Prostate gland (tissue), 2 donors: ENCODE measurements at regions not wholly inside any gene's neighbourhood (a gene's known extent, or its start where the extent isn't known, plus 50 kb on each side); places are given as distances from the start of the nearest gene placed in this dataset.

Experiments
- DNase-seq: peaks from one replicate; pipeline ENCODE4 v3.0.0-alpha.2; 2019; ENCODE audit warnings: low spot score
- H3K27ac ChIP-seq, 2 donors: fragments of 200-600 bp; sonication (generic); 2 replicates each; pipeline ENCODE4 v1.5.1; 2017 to 2019
- H3K27me3 ChIP-seq: fragments of 200-600 bp; sonication (generic); replicated peaks from 2 replicates; pipeline ENCODE4 v1.5.1; 2019; ENCODE audit not compliant: insufficient read depth
- H3K36me3 ChIP-seq, 2 donors: fragments of 200-600 bp; sonication (generic); 1 replicate in 1 of 2; 2 replicates in 1 of 2; pipeline versions ENCODE4 v1.5.1 to v1.8.1; 2017 to 2019
- H3K4me1 ChIP-seq: fragments of 200-600 bp; sonication (generic); replicated peaks from 2 replicates; pipeline ENCODE4 v1.5.1; 2019
- H3K4me3 ChIP-seq, 2 donors: fragments of 200-600 bp; sonication (generic); 2 replicates each; pipeline ENCODE4 v1.5.1; 2017 to 2019
- H3K9me3 ChIP-seq: fragments of 200-600 bp; sonication (generic); 2 replicates; pipeline ENCODE4 v1.5.1; 2017
- POLR2A ChIP-seq: fragments of 450-650 bp; IDR thresholded peaks from one replicate; pipeline ENCODE4 v1.6.1; 2016; ENCODE audit warnings: antibody characterized with exemption, mild to moderate bottlenecking
- POLR2AphosphoS5 ChIP-seq: sonication (generic); formaldehyde crosslinking; IDR thresholded peaks from one replicate; pipeline ENCODE4 v1.6.1; 2017; ENCODE audit warnings: antibody characterized with exemption
- WGBS: methylation state at CpG from one replicate; pipeline ENCODE4 v1.1.5; 2018; 5-methylcytosine and 5-hydroxymethylcytosine counted together
- intact Hi-C: fragments of 100-400 bp; cut with DNase I; formaldehyde crosslinking; loops from one replicate; pipeline ENCODE4 v1.14.2; 2022
- TF ChIP-seq, protein P1 (sequence below), 4 experiments: fragments of 200-600 bp in 2 of 4; fragments of 450-650 bp in 2 of 4; sonication (generic) in 2 of 4; IDR thresholded peaks; 1 replicate in 3 of 4; 2 replicates in 1 of 4; pipeline ENCODE4 v1.5.1; 2016 to 2019; ENCODE audit warnings: antibody characterized with exemption in 4 of 4, mild to moderate bottlenecking in 2 of 4, moderate library complexity in 2 of 4

DNA sequence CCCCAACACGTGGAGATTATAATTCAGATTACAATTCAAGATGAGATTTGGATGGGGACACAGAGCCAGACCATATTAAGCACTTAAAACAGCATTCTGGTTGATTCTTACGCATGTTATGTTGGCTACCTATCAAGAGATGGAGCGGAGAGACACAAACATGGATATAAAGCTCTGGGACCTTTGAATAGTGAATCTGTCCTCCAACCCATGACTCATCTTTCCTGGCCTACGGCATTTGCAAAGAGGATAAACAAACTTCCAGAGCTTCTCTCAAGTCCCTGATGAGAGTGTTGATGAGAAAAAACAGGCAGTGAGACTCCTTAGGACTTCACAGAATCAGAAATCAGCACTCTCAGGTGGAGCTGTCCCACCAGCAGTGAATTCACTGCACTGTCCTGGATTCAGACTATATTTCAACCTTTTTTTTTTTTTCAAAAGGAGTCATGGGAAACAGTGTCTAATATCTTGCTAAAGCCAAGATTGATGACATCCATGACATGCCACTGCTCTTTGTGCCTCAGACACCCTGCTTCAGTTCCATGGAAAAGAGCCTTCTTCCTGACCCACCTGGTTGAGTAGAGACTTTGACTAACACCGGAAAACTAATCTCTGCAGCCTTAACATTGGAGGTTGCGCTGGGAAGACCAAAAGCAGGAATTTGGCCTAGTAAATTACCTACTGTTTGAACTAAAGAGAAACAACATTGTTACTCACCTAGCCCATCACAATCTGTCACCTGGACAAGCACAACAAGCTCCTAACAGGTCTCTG lies 62.1 kb upstream of the NPAS2 start:
- Histone ChIP-seq H3K36me3 (no peaks in the 10 kb centered on the region), H3K9me3 (no peaks in the 10 kb centered on the region), H3K4me3 (no peak overlapping the region), H3K4me1 (no peaks in the 10 kb centered on the region), H3K27ac (peak overlapping the region in 1 of 2 donors; percentile 8), H3K27me3 (no peaks in the 10 kb centered on the region)
- 68% methylated on average over 6 of the region's 6 CpGs for WGBS
- intact Hi-C loops = no loop called here
- DNase-seq = no peak
- TF ChIP-seq, protein P1, sequence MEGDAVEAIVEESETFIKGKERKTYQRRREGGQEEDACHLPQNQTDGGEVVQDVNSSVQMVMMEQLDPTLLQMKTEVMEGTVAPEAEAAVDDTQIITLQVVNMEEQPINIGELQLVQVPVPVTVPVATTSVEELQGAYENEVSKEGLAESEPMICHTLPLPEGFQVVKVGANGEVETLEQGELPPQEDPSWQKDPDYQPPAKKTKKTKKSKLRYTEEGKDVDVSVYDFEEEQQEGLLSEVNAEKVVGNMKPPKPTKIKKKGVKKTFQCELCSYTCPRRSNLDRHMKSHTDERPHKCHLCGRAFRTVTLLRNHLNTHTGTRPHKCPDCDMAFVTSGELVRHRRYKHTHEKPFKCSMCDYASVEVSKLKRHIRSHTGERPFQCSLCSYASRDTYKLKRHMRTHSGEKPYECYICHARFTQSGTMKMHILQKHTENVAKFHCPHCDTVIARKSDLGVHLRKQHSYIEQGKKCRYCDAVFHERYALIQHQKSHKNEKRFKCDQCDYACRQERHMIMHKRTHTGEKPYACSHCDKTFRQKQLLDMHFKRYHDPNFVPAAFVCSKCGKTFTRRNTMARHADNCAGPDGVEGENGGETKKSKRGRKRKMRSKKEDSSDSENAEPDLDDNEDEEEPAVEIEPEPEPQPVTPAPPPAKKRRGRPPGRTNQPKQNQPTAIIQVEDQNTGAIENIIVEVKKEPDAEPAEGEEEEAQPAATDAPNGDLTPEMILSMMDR (IDR thresholded peaks at IDR 0.05) = no peak
- TF ChIP-seq POLR2A (no peak), POLR2AphosphoS5 (peak; percentile 57)

DNA sequence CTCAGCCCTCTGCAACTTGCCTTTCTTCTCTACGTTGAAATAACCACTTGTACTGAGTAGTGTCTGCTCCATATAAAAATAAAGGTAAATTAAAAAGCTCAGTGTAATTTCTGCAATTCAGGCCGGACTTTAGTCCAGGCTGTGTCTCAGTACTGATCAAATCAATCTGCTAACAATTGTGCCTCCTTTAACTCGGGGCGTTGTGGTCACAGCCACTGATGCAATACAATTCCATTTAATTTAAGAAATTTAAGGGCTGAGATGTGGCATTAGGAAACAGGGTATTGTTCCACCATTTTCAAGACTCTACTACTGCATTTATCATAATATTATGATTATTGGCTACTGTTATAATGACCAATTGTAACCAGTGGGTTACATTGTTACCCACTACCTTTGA lies 60.0 kb upstream of the NPAS2 start:
- no peak overlapping the region for H3K27ac ChIP-seq
- no peaks in the 10 kb centered on the region for H3K9me3 ChIP-seq
- TF ChIP-seq, protein P1 (IDR thresholded peaks at IDR 0.05) = no peak
- TF ChIP-seq POLR2AphosphoS5 = no peak
- TF ChIP-seq POLR2A = no peak
- H3K4me3 ChIP-seq = no peak overlapping the region
- intact Hi-C loops = no loop called here
- 87% methylated on average over 4 of the region's 4 CpGs for WGBS
- DNase-seq = no peak
- no peaks in the 10 kb centered on the region for H3K27me3 ChIP-seq
- H3K36me3 ChIP-seq = no peaks in the 10 kb centered on the region
- no peaks in the 10 kb centered on the region for H3K4me1 ChIP-seq

DNA sequence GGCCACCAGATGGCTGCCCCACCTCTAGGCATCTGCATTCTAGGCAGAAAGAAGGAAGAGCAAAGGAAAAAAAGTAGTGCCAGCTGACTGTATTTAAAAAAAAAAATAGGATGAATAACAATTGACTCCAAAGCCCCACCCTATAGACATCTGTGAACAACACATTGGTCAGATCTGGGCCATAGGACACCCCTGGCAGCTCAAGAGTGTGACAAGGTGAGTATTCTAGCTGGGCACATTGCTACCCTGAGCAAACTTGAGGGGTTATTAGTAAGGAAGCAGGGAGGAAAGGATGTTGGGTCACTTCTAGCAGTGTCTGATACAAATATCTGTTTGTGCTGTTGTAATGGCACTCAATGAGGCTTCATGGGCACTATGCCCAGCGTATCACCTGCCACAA lies 58.6 kb upstream of the NPAS2 start:
- Histone ChIP-seq H3K4me3 (no peak overlapping the region), H3K9me3 (no peaks in the 10 kb centered on the region), H3K36me3 (no peaks in the 10 kb centered on the region), H3K27ac (no peak overlapping the region), H3K4me1 (no peaks in the 10 kb centered on the region), H3K27me3 (no peaks in the 10 kb centered on the region)
- 95% methylated on average over 1 of the region's 1 CpG for WGBS
- DNase-seq = no peak
- TF ChIP-seq POLR2A = no peak
- TF ChIP-seq, protein P1 (IDR thresholded peaks at IDR 0.05) = no peak
- TF ChIP-seq POLR2AphosphoS5 = no peak
- intact Hi-C loops = no loop called here

DNA sequence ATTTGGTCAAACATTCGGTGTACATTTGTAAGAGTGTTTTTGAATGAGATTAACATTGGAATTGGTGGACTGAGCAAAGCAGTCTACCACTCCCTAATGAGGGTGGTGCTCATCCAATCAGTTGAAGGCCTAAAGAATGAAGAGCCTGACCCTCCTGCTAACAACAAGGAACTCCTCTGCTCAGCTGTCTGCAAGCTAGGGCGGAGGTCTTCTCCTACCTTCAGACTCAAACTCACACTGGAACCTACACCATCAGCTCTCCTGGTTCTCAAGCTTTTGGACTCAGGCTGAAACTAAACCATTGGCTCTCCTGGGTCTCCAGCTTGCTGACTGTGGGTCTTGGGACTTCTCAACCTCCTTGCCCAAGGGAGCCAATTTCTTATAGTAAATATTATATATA lies 55.5 kb upstream of the NPAS2 start:
- 91% methylated on average over 2 of the region's 2 CpGs for WGBS
- Histone ChIP-seq H3K27ac (no peak overlapping the region), H3K4me3 (no peak overlapping the region), H3K9me3 (no peaks in the 10 kb centered on the region), H3K27me3 (no peaks in the 10 kb centered on the region), H3K4me1 (no peaks in the 10 kb centered on the region), H3K36me3 (no peaks in the 10 kb centered on the region)
- TF ChIP-seq POLR2A = no peak
- TF ChIP-seq, protein P1 (IDR thresholded peaks at IDR 0.05) = no peak
- no peak for TF ChIP-seq POLR2AphosphoS5
- no peak for DNase-seq
- intact Hi-C loops = no loop called here

DNA sequence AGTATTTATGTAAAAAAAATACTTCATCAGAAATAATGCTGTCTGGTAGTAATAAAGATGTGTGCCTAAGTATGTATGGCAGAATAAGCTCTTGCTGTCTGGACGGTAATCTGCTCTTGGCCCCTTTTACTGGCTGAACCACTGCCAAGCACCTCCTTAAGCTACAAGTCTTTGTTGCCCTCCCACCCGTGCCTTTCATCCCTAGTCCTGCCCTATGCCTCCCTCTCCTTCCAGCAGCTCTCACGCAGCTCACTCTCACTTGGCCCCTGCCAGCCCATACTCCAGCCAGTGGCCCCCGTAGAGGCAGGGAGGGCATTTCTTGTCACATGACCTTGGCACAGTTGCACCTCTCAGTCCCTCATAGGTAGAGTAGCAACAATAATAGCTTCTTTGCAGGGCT lies 54.5 kb upstream of the NPAS2 start:
- H3K36me3 ChIP-seq = no peaks in the 10 kb centered on the region
- no peaks in the 10 kb centered on the region for H3K27me3 ChIP-seq
- H3K4me3 ChIP-seq = no peak overlapping the region
- TF ChIP-seq POLR2A (no peak), POLR2AphosphoS5 (no peak)
- TF ChIP-seq, protein P1 (IDR thresholded peaks at IDR 0.05) = no peak
- H3K9me3 ChIP-seq = no peaks in the 10 kb centered on the region
- no peak overlapping the region for H3K27ac ChIP-seq
- 25% methylated on average over 4 of the region's 4 CpGs for WGBS
- H3K4me1 ChIP-seq = no peaks in the 10 kb centered on the region
- intact Hi-C loops = no loop called here
- no peak for DNase-seq
